B cell (primary cell): ENCODE measurements at regions not wholly inside any gene's neighbourhood (a gene's known extent, or its start where the extent isn't known, plus 50 kb on each side); places are given as distances from the start of the nearest gene placed in this dataset.

Experiments
- ATAC-seq: fragments of 200-7000 bp; cut with Tn5 transposase; one replicate; pipeline ENCODE4 v1.10.0; 2021; ENCODE audit warnings: low read depth, mild to moderate bottlenecking, moderate number of reproducible peaks, moderate library complexity
- CTCF ChIA-PET: fragments of 350-600 bp; sonication (Branson Sonifier 250); formaldehyde crosslinking; loops from one replicate; lab custom pipeline; 2021; ENCODE audit warnings: antibody characterized with exemption, inconsistent platforms; lab: Charles Lee
- POLR2A ChIA-PET: fragments of 350-600 bp; sonication (Branson Sonifier 250); formaldehyde crosslinking; loops from one replicate; lab custom pipeline; 2021; ENCODE audit warnings: antibody characterized with exemption; lab: Charles Lee
- DNase-seq: peaks from one replicate; pipeline ENCODE4 v3.0.0; 2013
- H2AFZ ChIP-seq: 2 replicates; pipeline ENCODE4 v1.6.1; 2012; ENCODE audit warnings: mild to moderate bottlenecking, low read depth, low read length; ENCODE audit not compliant: insufficient read depth, poor library complexity, severe bottlenecking
- H3K27ac ChIP-seq, 2 donors: 1 replicate in 1 of 2; 2 replicates in 1 of 2; pipeline ENCODE4 v1.5.1; 2012 to 2013; ENCODE audit warnings: low read length in 2 of 2, mild to moderate bottlenecking in 2 of 2, moderate library complexity in 1 of 2
- H3K27me3 ChIP-seq, 4 experiments: fragments of 200-600 bp in 1 of 4; sonication (generic) in 1 of 4; replicated peaks in 1 of 4; 1 replicate in 2 of 4; 2 replicates in 2 of 4; pipeline versions ENCODE4 v1.6.1 to v1.7.0; 2013 to 2016; ENCODE audit warnings: low read length in 3 of 4, mild to moderate bottlenecking in 2 of 4, mixed read lengths in 1 of 4, moderate library complexity in 1 of 4; ENCODE audit not compliant: insufficient read depth in 4 of 4, control insufficient read depth in 3 of 4; ENCODE audit errors: control extremely low read depth in 1 of 4
- H3K36me3 ChIP-seq, 2 experiments: replicated peaks in 1 of 2; 1 replicate in 1 of 2; 2 replicates in 1 of 2; pipeline versions ENCODE4 v1.6.1 to v1.7.1; 2013; ENCODE audit warnings: low read length in 1 of 2; ENCODE audit not compliant: insufficient read depth in 2 of 2, control insufficient read depth in 1 of 2; ENCODE audit errors: control extremely low read depth in 1 of 2, extremely low read depth in 1 of 2
- H3K4me1 ChIP-seq, 2 donors: fragments of 200-600 bp in 1 of 2; sonication (generic) in 1 of 2; 1 replicate in 1 of 2; 2 replicates in 1 of 2; pipeline versions ENCODE4 v1.5.1 to v1.6.1; 2013 to 2017; ENCODE audit warnings: low read length in 2 of 2; ENCODE audit not compliant: control insufficient read depth in 2 of 2, insufficient read depth in 2 of 2
- H3K4me2 ChIP-seq: replicated peaks from 2 replicates; pipeline ENCODE3; 2012; ENCODE audit warnings: mild to moderate bottlenecking, low read depth, low read length; ENCODE audit not compliant: poor library complexity, severe bottlenecking
- H3K4me3 ChIP-seq, 5 experiments: fragments of 200-600 bp in 1 of 5; sonication (generic) in 1 of 5; 1 replicate in 3 of 5; 2 replicates in 2 of 5; pipeline versions ENCODE4 v1.5.1 to v1.7.0; 2011 to 2016; ENCODE audit warnings: low read length in 4 of 5, mild to moderate bottlenecking in 4 of 5, low read depth in 2 of 5, control low read depth in 1 of 5, moderate library complexity in 1 of 5; ENCODE audit not compliant: insufficient read depth in 1 of 5; ENCODE audit errors: control extremely low read depth in 1 of 5, extremely low read depth in 1 of 5
- H3K79me2 ChIP-seq: fragments of 200-600 bp; sonication (generic); one replicate; pipeline ENCODE4 v1.6.0; 2016; ENCODE audit warnings: low read length; ENCODE audit not compliant: control insufficient read depth, insufficient read depth
- H3K9ac ChIP-seq: fragments of 200-600 bp; sonication (generic); 2 replicates; pipeline ENCODE4 v1.6.1; 2017; ENCODE audit warnings: mild to moderate bottlenecking, low read length, moderate library complexity
- H3K9me3 ChIP-seq, 3 donors: one replicate each; pipeline versions ENCODE4 v1.6.1 to v1.7.1; 2013; ENCODE audit warnings: low read length in 2 of 3; ENCODE audit not compliant: control insufficient read depth in 2 of 3, insufficient read depth in 1 of 3; ENCODE audit errors: control extremely low read depth in 1 of 3
- H4K20me1 ChIP-seq: 2 replicates; pipeline ENCODE4 v1.6.0; 2012; ENCODE audit warnings: mild to moderate bottlenecking, low read length; ENCODE audit not compliant: insufficient read depth, control insufficient read depth, poor library complexity, severe bottlenecking
- H3K27ac Mint-ChIP-seq: one replicate; pipeline ENCODE4 v1.8.0; 2021; ENCODE audit warnings: mixed read lengths
- H3K27me3 Mint-ChIP-seq: one replicate; pipeline ENCODE4 v1.8.0; 2021; ENCODE audit warnings: mixed read lengths
- H3K4me1 Mint-ChIP-seq: one replicate; pipeline ENCODE4 v1.8.0; 2021; ENCODE audit warnings: mixed read lengths
- H3K4me3 Mint-ChIP-seq: one replicate; pipeline ENCODE4 v1.8.0; 2021; ENCODE audit warnings: mixed read lengths
- H3K9me3 Mint-ChIP-seq: one replicate; pipeline ENCODE4 v1.8.0; 2022; ENCODE audit warnings: mixed read lengths; ENCODE audit not compliant: insufficient read depth
- CTCF ChIP-seq: fragments of 200-600 bp; IDR thresholded peaks from one replicate; pipeline ENCODE4 v1.8.0; 2022; ENCODE audit warnings: antibody characterized with exemption, mild to moderate bottlenecking
- EZH2 ChIP-seq: IDR thresholded peaks from 2 replicates; pipeline ENCODE4 v1.6.1; 2012; ENCODE audit warnings: borderline replicate concordance, low read depth, mild to moderate bottlenecking, moderate library complexity, low read length; ENCODE audit not compliant: insufficient read depth, poor library complexity, severe bottlenecking
- WGBS: methylation state at CpG from one replicate; pipeline ENCODE4 v1.1.5; 2013; ENCODE audit warnings: missing lambda C conversion rate; ENCODE audit not compliant: insufficient coverage; 5-methylcytosine and 5-hydroxymethylcytosine counted together
- intact Hi-C: fragments of 100-400 bp; cut with micrococcal nuclease; formaldehyde crosslinking; loops from one replicate; pipeline ENCODE4 v1.10.0; 2022

GRCh38 chr13:40189898-40190630 lies 476.4 kb downstream of the FOXO1 start:
- H3K9me3 Mint-ChIP-seq = no peaks in the 10 kb centered on the region

More at GRCh38 chr13:40189898-40190630, 476.4 kb downstream of the FOXO1 start:
- WGBS = 95% methylated on average over 6 of the region's 6 CpGs
- peak overlapping the region; percentile 54 for H2AFZ ChIP-seq
- peaks cover 29 to 33% of the 10 kb centered on the region in 2 donors for H3K4me1 ChIP-seq
- peak overlapping the region in 1 of 2 donors; percentile 17 for H3K27ac ChIP-seq
- H3K27me3 Mint-ChIP-seq = no peaks in the 10 kb centered on the region
- ChIA-PET CTCF (interaction anchor here (0.8 to 3.3 kb wide), 4 partner anchors 15 to 492 kb away, joined by 3 to 13 read pairs (median 4); no protein-coding TSS in a partner anchor), POLR2A (interaction anchor here (0.6 kb wide), 1 partner anchor 17 kb away, joined by 3 read pairs; no protein-coding TSS in a partner anchor)
- peak overlapping the region; percentile 74 for H3K27ac Mint-ChIP-seq
- TF ChIP-seq EZH2 (no peak), CTCF (no peak)
- H3K4me1 Mint-ChIP-seq = peaks cover 30% of the 10 kb centered on the region
- no peaks in the 10 kb centered on the region for H3K27me3 ChIP-seq
- no peak for DNase-seq
- intact Hi-C loops = no loop called here
- H3K4me3 Mint-ChIP-seq = no peak overlapping the region
- no peaks in the 10 kb centered on the region for H3K9me3 ChIP-seq
- no peaks in the 10 kb centered on the region for H3K79me2 ChIP-seq
- no peaks in the 10 kb centered on the region for H3K36me3 ChIP-seq
- H3K4me2 ChIP-seq = peak overlapping the region; percentile 39
- no peak overlapping the region for H3K4me3 ChIP-seq
- H4K20me1 ChIP-seq = no peaks in the 10 kb centered on the region
- no peak overlapping the region for H3K9ac ChIP-seq
- ATAC-seq = no peak
